Jurkat, Clone E6-1 (cell line): ENCODE measurements at regions not wholly inside any gene's neighbourhood (a gene's known extent, or its start where the extent isn't known, plus 50 kb on each side); places are given as distances from the start of the nearest gene placed in this dataset.
"Not testable (repeated sequence)": the region's sequence is repeated elsewhere in the genome, so short reads cannot be mapped to it uniquely, and the experiment has no call there.

Experiments used
- DNase-seq: peaks from one replicate; pipeline ENCODE4 v3.0.0-alpha.2; 2011; ENCODE audit warnings: low read depth, low spot score
- H3K4me3 ChIP-seq: 2 replicates; pipeline ENCODE4 v1.5.1; 2011; ENCODE audit warnings: mild to moderate bottlenecking, low read length, control low read depth, moderate library complexity

GRCh38 chr1:149398527-149398926, 76.3 kb upstream of the NBPF19 start:
- DNase-seq, H3K4me3 ChIP-seq: not testable (repeated sequence)

GRCh38 chr1:149408404-149408803, 66.4 kb upstream of the NBPF19 start:
- H3K4me3 ChIP-seq, DNase-seq: not testable (repeated sequence)

GRCh38 chr1:149415373-149415772, 59.5 kb upstream of the NBPF19 start:
- DNase-seq, H3K4me3 ChIP-seq: not testable (repeated sequence)

GRCh38 chr1:149418782-149419181, 56.1 kb upstream of the NBPF19 start:
- not testable (repeated sequence) for DNase-seq, H3K4me3 ChIP-seq

GRCh38 chr1:149423122-149423521, 51.7 kb upstream of the NBPF19 start:
- DNase-seq, H3K4me3 ChIP-seq: not testable (repeated sequence)
